Ecto neural progenitor cell (in vitro differentiated cells): ENCODE measurements at regions not wholly inside any gene's neighbourhood (a gene's known extent, or its start where the extent isn't known, plus 50 kb on each side); places are given as distances from the start of the nearest gene placed in this dataset.

Experiments
- DNase-seq: peaks from one replicate; pipeline ENCODE4 v3.0.0-alpha.2; 2018; ENCODE audit warnings: low spot score

- DNase-seq = no peak
These were observed 58.5 kb downstream of the PSMG1 start for GRCh38 chr21:39124681-39125251.

DNA sequence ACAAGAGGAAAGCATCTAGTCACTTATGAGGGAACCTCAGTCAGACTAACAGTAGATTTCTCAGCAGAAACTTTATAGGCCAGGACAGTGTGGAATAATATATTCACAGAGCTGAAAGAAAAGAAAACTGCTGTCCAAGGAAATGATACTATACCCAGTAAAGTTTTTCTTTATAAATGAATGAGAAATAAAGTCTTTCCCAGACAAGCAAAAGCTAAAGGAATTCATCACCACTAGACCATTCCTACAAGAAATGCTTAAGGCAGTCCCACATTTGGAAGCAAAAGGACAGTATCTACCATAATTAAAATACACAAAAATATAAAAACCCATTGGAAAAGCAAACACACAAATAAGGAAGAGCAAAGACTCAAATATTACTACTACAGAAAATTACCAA is 59.9 kb downstream of the PSMG1 start:
- no peak for DNase-seq

- no peak for DNase-seq
These were observed 61.5 kb downstream of the PSMG1 start for GRCh38 chr21:39121600-39122355.

- no peak for DNase-seq
These were observed 62.2 kb downstream of the PSMG1 start for GRCh38 chr21:39120876-39121599.

DNA sequence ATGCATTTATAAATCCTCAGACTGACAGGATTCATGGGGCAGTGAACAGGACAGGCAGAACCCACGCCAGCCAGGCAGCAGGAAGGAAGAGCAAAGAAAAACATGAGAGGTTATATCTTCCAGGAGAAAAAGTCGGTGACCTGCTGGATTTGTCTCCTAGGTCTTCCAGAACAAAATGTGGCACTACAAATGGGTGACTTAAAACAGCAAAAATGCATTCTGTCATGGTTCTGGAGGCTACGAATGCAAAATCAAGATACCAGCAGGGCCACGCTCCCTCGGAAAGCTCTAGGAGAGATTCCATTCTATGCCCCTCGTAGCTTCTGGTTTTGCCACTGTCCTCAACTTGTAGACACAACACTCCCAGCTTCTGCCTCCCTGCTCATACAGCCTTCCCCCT is 63.4 kb downstream of the PSMG1 start:
- DNase-seq = no peak

DNA sequence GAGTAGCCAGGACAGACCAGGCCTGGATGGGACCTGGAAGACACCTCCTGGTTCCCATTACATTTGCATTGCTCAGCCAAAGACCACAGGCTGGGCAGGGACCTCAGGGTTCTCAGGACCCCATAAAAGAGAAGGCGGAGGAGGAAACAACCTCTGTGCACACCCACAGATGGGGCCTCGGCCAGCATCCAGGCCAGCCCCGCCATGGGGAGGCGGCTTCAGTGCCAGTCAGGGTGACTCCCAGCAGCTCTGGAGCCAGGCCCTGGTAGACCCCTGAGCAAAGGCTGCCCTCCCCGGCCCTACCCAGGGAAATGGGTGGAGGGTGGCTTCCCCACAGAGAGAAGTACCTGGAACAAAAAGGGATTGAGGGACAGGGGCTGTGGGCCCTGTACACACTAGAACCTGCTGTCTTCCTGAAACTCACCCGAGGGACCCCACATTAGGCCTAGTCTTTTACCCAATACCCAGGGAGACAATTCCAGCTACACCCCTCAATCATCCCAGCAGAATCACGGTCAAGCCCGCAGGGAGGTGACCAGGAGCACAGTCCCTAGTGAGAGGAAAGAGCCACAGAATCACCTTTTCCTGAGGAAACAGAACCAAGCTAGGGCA is 64.5 kb downstream of the PSMG1 start:
- DNase-seq = no peak

DNA sequence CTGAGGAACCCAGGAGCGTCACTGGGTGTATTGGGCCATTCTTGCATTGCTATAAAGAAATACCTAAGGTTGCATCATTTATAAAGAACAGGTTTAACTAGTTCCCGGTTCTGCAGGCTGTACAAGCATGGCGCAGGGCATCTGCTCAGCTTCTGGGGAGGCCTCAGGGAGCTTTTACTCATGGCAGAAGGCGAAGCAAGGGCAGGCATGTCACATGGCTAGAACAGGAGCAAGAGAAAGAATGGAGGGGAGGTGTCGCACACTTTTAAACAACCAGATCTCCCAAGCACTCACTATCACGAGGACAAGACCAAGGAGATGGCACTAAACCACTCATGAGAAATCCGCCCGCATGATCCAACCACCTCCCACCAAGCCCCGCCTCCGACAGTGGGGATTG is 65.2 kb downstream of the PSMG1 start:
- DNase-seq = no peak

DNA sequence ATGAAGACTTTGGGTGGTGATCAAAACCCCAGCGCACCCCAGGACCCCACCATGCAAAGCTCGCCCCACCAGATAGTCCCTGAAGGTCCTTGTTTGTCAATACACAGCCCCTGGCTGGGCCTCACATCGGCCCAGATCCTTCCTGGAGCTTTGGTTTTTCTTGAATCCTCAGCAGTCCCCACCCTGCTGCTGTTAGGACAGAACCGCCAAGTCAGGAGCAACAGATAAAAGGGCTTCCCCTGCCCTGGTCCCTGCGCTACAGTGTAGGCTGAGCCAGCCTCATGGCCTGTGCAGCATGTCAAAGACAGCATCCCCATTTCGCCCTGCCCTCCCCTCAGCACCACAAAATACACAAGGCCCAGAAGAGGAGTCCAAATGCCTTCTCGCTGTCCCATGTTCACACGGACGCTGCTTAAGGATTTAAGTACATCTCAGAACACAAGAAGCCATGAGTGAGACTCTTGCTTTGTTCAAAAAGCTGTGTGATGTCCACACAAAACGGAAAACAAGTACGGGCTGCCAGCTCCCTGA is 65.7 kb downstream of the PSMG1 start:
- no peak for DNase-seq

DNA sequence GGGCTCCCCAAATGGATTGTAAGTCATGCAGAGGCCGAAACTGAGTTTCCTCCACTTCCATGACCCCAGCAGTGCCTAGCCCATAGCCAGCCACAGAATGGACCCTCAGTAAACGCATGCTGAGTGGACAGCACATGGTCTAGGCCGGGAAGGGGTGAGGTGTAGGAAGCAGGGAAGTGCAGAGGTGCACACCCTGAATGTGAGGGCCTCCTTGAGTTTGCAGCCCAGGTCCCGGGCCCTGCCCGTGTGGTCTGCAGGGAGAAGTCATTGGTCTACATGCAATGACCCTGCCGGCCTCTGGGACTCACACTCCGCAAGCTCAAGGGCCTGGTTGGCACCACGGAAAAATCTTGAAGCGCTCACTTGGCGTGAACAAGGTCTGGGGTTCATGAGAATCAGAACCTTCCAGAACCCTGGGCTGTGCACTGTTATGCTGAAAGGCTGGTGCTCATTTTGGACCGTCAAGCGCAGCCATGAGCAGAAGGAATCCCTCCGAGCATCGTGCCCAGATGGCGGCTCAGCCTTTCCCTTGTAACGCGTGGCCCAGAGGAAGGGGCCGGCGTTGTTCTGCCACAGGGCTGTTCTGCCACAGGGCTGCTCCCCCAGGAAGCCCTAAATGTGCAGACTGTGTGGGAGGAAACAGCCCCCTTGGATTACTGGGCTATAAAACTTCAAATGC is 66.4 kb downstream of the PSMG1 start:
- DNase-seq = no peak

- DNase-seq = no peak
These were observed 67.5 kb downstream of the PSMG1 start for GRCh38 chr21:39115576-39116235.

DNA sequence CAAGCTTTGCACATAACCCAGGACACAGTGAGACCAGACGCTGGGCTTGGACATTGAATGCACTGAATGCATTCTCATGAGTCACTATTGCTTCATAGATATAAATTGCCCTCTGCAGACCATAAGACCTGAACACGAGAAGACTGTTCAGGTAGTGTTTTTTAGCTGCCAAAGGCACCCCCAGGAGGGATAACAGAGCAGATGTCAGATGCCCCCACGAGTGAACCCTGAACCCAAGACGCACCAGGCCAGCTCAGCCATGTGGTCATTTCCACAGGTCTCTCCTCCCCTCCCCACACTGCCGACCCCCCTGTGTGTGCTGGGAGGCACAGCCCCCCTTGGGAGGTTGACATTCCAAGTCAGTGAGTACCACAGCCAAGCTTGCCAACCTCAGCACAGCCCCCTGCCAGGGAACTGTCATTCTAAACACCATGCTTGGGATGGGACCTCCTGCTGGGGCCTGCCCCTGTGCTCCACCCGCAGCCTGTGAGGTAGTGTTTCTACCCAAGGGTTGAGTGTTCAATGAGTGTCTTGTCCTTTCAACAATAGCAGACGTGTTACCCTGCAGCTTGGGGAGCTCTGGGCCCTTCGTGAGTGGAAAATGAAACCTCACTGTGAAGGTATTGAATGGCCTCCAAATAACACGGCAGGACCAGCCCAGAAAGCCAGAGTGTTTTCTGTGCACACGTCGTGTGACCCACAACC is 68.2 kb downstream of the PSMG1 start:
- DNase-seq = no peak

DNA sequence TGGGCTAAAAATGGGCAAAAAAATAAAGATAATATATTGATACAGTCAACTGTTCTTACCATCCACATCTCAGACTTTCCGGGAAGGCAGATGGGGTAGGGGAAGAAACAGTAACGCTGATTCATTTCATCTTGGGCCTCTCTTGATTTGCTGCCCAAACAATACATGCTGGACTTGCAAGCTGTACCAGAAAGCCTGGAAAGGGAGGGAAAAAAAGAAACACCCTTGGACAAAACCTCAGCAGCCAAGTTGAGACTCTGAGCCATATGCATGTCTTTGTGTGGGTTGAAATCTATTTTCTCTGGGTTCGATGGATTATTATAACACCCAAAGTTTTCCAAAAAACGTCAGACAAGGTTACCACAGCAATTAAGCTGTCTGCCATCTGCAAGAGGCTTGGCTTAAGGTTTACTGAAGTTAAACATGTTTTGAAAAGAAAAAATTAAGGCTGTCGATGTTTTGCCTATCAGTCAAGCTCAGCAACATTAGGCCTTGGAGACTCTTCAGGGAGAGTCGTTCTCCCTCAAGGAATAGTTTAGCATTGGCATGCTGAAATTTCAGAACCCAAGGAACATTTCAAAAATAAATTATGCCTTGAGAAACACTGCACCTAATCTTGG is 71.2 kb downstream of the PSMG1 start:
- no peak for DNase-seq

- DNase-seq = no peak
These were observed 72.8 kb downstream of the PSMG1 start for GRCh38 chr21:39110431-39110830.

DNA sequence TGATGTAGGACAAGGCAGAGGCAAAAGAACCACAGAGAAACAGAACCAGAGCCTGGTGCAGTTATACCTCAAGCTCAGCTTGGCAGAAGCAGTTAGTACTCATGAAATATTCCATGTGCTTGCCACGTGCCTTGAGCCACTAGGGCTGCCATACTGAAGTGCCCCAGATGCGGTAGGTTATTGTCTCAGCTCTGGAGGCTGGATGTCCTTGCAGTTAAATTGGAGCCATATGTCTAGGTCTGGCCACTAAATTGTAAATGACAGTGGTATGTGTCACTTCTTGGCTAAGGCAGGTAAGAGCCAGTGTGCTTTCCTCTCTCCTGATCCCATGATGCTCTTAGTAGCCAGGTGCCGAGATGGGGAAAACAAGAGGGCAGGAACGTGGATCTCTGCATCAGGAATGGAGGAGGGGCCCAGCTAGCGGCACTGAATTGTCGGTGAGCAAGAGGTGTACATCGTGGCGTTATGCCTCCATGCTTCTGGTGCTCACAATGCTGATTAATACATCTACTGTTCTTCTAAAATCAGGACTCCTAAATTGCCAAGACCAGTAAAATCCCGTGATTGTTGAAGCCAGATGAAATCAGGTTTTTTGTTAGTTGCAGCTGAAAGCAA is 73.5 kb downstream of the PSMG1 start:
- DNase-seq = no peak

GRCh38 chr21:39109163-39109530 is 74.1 kb downstream of the PSMG1 start:
- no peak for DNase-seq

DNA sequence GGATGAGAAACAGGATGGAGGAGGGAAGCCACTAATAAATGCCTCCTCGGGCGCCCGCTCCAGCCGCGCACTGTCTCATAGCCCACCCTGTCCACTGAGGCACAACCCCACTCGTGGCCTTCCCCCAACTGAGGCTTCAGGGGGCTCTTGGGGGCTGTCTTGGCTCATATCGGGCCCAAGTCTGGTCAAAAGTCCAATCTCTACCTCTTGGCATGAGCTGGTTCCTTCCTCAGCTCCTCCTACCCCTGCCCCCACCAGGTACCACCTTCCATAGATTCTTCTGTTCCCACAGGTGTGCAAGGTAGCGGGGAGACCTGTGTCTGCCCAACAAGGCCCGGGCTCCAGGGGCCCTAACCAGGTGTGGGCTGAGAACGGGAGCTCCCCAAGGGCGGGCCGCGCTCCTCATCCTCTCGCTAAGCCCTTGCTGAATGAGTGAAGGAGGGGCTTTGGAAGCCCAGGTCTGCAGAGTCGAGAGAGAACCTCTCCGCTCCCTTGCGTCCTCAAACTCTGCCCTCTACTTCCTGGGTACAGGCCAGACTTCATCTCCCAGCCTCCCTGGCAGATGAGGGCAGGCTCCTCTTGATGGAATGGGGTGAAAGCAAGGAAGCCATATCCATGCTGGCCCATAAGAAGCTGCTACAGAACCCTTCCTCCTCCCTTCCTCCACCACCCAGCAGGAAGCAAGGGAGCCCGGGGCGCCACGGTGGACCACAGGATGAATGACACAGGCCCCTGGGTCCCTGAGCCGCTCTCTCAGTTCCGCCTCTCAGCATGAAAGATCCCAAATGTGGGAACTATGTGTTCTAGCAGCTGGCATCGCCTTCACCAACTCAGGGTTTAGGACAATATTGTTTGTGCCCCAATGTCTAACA is 74.7 kb downstream of the PSMG1 start:
- DNase-seq = no peak

DNA sequence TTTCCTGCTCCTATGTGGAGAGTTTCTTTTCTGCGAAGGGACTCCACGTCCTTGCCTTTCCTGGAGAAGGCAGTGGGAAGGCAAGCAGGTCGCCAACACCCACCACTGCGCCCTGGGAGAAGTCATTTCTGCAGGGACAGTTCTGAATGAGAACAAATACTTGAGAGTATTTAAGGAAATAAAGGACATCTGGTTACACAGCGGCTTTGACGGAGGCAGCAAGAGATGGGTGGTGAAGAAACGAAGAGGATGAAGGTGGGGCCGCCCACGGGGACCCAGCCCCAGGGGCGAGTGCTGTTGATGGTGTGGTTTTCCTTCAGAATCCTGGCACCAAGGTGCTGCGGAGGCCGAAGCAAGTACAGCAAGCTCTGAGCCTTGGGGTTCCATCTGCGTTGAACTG is 75.5 kb downstream of the PSMG1 start:
- DNase-seq = no peak

DNA sequence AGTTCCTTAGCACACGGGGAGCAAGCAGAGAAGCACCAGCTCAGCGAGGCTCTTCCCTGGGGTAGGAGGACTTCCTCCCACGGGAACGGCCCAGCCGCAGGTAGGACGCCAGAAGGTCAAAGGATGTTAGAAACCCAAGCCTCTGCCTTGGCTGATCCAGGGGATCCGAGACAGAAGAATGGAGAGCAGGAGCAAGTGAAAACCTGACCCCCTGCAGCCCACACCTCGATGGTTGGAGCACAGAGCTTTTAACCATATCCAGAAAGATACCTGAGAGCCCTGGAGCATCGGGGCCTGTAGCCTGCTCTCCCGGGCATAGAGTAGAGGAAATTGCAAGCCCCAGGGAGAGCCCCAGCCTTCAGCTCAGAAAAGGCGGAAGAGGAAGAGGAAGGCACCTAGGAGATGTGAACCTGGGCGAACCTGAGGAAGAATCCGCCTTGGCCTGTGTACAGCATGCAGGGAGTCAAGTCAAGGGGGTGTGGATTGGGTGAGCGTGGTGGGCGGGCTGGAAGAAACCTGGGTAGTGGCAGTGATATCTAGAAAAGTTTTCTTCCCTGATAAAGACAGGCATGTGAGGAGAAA is 76.3 kb downstream of the PSMG1 start:
- DNase-seq = no peak

DNA sequence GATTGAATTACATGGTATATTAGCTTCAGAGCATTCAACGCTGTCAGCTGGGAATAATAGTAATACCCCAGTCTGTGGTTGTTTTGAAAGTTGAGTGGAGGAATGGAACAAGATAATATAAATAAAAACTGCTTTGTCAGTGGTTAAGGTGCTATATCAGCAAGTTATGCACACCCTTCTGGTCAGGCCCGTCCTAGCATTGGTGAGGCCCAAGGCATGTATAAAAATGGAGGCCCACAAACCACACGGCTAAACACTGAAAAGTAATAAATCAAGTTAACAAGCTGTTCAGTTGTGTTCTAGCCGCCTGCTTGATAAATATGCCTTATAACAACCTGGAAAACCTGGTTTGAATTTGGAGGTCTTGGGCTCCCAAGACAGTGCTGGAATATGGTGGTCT is 77.4 kb downstream of the PSMG1 start:
- no peak for DNase-seq
